ENCODE measurements at regions not wholly inside any gene's neighbourhood (a gene's known extent, or its start where the extent isn't known, plus 50 kb on each side); places are given as distances from the start of the nearest gene placed in this dataset.

GRCh38 chr1:14082331-14082730 lies 382.3 kb downstream of the PRDM2 start:
- no peak for TF ChIP-seq CTCF (conservative IDR thresholded peaks at IDR 0.05 in 1 of 2, IDR thresholded peaks at IDR 0.05 in 1 of 2; ENCODE audit: extremely low read depth in 1 of 2, insufficient read depth in 1 of 2, low read depth in 1 of 2, low read length in 2 of 2)
- no peak for TF ChIP-seq EZH2 (IDR thresholded peaks at IDR 0.05; ENCODE audit: borderline replicate concordance, low read length)

Measured in mammary epithelial cell (primary cell).